ENCODE measurements at regions not wholly inside any gene's neighbourhood (a gene's known extent, or its start where the extent isn't known, plus 50 kb on each side); places are given as distances from the start of the nearest gene placed in this dataset.

GRCh38 chr15:89401631-89402517 is 67.2 kb upstream of the POLG start:
- ATAC-seq (no peak), DNase-seq (ENCODE audit: low spot score in 2 of 2) (no peak)
- Mint-ChIP-seq H3K36me3 (no peaks in the 10 kb centered on the region), H3K9me3 (no peaks in the 10 kb centered on the region), H3K27ac (no peak overlapping the region)

- ATAC-seq (no peak), DNase-seq (ENCODE audit: low spot score in 2 of 2) (no peak)
- H3K36me3 Mint-ChIP-seq, result no peaks in the 10 kb centered on the region
- no peak overlapping the region for H3K27ac Mint-ChIP-seq
- H3K9me3 Mint-ChIP-seq, result no peaks in the 10 kb centered on the region
Observed at GRCh38 chr15:89400782-89401545, 66.3 kb upstream of the POLG start.

- no peaks in the 10 kb centered on the region for H3K36me3 Mint-ChIP-seq
- H3K9me3 Mint-ChIP-seq, result no peaks in the 10 kb centered on the region
- DNase-seq (ENCODE audit: low spot score in 2 of 2) (no peak), ATAC-seq (peak; percentile 32 to 35)
- no peak overlapping the region for H3K27ac Mint-ChIP-seq
Observed at GRCh38 chr15:89400116-89400781, 65.6 kb upstream of the POLG start.

GRCh38 chr15:89399238-89400115 is 64.9 kb upstream of the POLG start:
- peak; percentile 78 to 79 for ATAC-seq
- H3K27ac Mint-ChIP-seq, result no peak overlapping the region
- H3K9me3 Mint-ChIP-seq, result no peaks in the 10 kb centered on the region
- peak in 1 of 2 donors; percentile 51 for DNase-seq (ENCODE audit: low spot score in 2 of 2)
- no peaks in the 10 kb centered on the region for H3K36me3 Mint-ChIP-seq

GRCh38 chr15:89398896-89399237 is 64.2 kb upstream of the POLG start:
- DNase-seq (ENCODE audit: low spot score in 2 of 2) (no peak), ATAC-seq (no peak)
- H3K9me3 Mint-ChIP-seq, result no peaks in the 10 kb centered on the region
- H3K27ac Mint-ChIP-seq, result no peak overlapping the region
- no peaks in the 10 kb centered on the region for H3K36me3 Mint-ChIP-seq

GRCh38 chr15:89397653-89398023 is 63.0 kb upstream of the POLG start:
- DNase-seq (ENCODE audit: low spot score in 2 of 2), result no peak
- no peak overlapping the region for H3K27ac Mint-ChIP-seq
- no peak for ATAC-seq
- no peaks in the 10 kb centered on the region for H3K36me3 Mint-ChIP-seq
- no peaks in the 10 kb centered on the region for H3K9me3 Mint-ChIP-seq

GRCh38 chr15:89396723-89397652 is 62.4 kb upstream of the POLG start:
- Mint-ChIP-seq H3K36me3 (no peaks in the 10 kb centered on the region), H3K27ac (no peak overlapping the region), H3K9me3 (no peaks in the 10 kb centered on the region)
- DNase-seq (ENCODE audit: low spot score in 2 of 2), result no peak
- ATAC-seq, result no peak

- ATAC-seq (no peak), DNase-seq (ENCODE audit: low spot score in 2 of 2) (no peak)
- Mint-ChIP-seq H3K27ac (no peak overlapping the region), H3K9me3 (no peaks in the 10 kb centered on the region), H3K36me3 (no peaks in the 10 kb centered on the region)
Observed at GRCh38 chr15:89395996-89396395, 61.4 kb upstream of the POLG start.

- H3K27ac Mint-ChIP-seq, result no peak overlapping the region
- DNase-seq (ENCODE audit: low spot score in 2 of 2) (no peak), ATAC-seq (no peak)
- H3K9me3 Mint-ChIP-seq, result no peaks in the 10 kb centered on the region
- H3K36me3 Mint-ChIP-seq, result no peaks in the 10 kb centered on the region
Observed at GRCh38 chr15:89395461-89395871, 60.8 kb upstream of the POLG start.

GRCh38 chr15:89395031-89395430 is 60.4 kb upstream of the POLG start:
- no peak overlapping the region for H3K27ac Mint-ChIP-seq
- no peak for ATAC-seq
- H3K36me3 Mint-ChIP-seq, result no peaks in the 10 kb centered on the region
- DNase-seq (ENCODE audit: low spot score in 2 of 2), result no peak
- no peaks in the 10 kb centered on the region for H3K9me3 Mint-ChIP-seq

GRCh38 chr15:89393056-89393455 is 58.4 kb upstream of the POLG start:
- no peak for ATAC-seq
- no peak for DNase-seq (ENCODE audit: low spot score in 2 of 2)
- Mint-ChIP-seq H3K36me3 (no peaks in the 10 kb centered on the region), H3K9me3 (no peaks in the 10 kb centered on the region), H3K27ac (no peak overlapping the region)

GRCh38 chr15:89391685-89392257 is 57.1 kb upstream of the POLG start:
- ATAC-seq (no peak), DNase-seq (ENCODE audit: low spot score in 2 of 2) (no peak)
- Mint-ChIP-seq H3K27ac (no peak overlapping the region), H3K36me3 (no peaks in the 10 kb centered on the region), H3K9me3 (no peaks in the 10 kb centered on the region)

- no peaks in the 10 kb centered on the region for H3K9me3 Mint-ChIP-seq
- H3K27ac Mint-ChIP-seq, result no peak overlapping the region
- H3K36me3 Mint-ChIP-seq, result no peaks in the 10 kb centered on the region
- ATAC-seq (no peak), DNase-seq (ENCODE audit: low spot score in 2 of 2) (no peak)
Observed at GRCh38 chr15:89389841-89390603, 55.4 kb upstream of the POLG start.

GRCh38 chr15:89387140-89387903 is 52.7 kb upstream of the POLG start:
- ATAC-seq (no peak), DNase-seq (ENCODE audit: low spot score in 2 of 2) (no peak)
- H3K9me3 Mint-ChIP-seq, result no peaks in the 10 kb centered on the region
- H3K36me3 Mint-ChIP-seq, result no peaks in the 10 kb centered on the region
- no peak overlapping the region for H3K27ac Mint-ChIP-seq

All from activated naive CD4-positive, alpha-beta T cell treated with anti-CD3 and anti-CD28 coated beads, Interleukin-2, amount 50 U/mL, for 72 hours (primary cell).